22Rv1 (cell line): ENCODE measurements at regions not wholly inside any gene's neighbourhood (a gene's known extent, or its start where the extent isn't known, plus 50 kb on each side); places are given as distances from the start of the nearest gene placed in this dataset.

Source experiments
- ZFX ChIP-seq: fragments of 450-650 bp; IDR thresholded peaks from 2 replicates; pipeline ENCODE4 v1.6.1; 2017; ENCODE audit warnings: antibody characterized with exemption, borderline replicate concordance
- TF ChIP-seq, protein P1 (sequence below): fragments of 450-650 bp; IDR thresholded peaks from 2 replicates; pipeline ENCODE4 v1.5.1; 2017; ENCODE audit warnings: mild to moderate bottlenecking

DNA sequence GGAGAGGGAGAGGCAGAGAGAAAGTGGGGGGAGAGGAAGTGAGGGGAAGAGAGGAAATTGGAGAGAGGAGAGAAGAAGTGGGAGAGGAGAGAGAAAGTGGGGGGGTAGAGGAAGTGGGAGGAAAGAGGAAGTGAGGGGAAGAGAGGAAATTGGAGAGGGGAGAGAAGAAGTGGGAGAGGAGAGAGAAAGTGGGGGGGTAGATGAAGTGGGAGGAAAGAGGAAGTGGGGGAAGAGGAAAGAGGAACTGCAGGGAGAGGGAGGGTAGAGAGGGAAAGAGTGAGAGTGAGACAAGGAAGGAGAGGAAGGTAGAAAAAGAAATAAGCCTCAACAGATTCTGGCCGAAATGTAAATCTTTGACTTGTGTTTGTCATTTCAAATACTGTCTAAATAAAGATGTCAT is 146.6 kb downstream of the KLF12 start:
- TF ChIP-seq, protein P1, sequence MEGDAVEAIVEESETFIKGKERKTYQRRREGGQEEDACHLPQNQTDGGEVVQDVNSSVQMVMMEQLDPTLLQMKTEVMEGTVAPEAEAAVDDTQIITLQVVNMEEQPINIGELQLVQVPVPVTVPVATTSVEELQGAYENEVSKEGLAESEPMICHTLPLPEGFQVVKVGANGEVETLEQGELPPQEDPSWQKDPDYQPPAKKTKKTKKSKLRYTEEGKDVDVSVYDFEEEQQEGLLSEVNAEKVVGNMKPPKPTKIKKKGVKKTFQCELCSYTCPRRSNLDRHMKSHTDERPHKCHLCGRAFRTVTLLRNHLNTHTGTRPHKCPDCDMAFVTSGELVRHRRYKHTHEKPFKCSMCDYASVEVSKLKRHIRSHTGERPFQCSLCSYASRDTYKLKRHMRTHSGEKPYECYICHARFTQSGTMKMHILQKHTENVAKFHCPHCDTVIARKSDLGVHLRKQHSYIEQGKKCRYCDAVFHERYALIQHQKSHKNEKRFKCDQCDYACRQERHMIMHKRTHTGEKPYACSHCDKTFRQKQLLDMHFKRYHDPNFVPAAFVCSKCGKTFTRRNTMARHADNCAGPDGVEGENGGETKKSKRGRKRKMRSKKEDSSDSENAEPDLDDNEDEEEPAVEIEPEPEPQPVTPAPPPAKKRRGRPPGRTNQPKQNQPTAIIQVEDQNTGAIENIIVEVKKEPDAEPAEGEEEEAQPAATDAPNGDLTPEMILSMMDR: no peak
- no peak for TF ChIP-seq ZFX
